H1 (cell line): ENCODE measurements at regions not wholly inside any gene's neighbourhood (a gene's known extent, or its start where the extent isn't known, plus 50 kb on each side); places are given as distances from the start of the nearest gene placed in this dataset.

Source experiments
- CTCF ChIA-PET: fragments of 300-600 bp; sonication (Branson Sonifier 250); formaldehyde crosslinking; loops from one replicate; lab custom pipeline; 2021; ENCODE audit not compliant: partially characterized antibody; lab: Charles Lee
- POLR2A ChIA-PET: fragments of 300-600 bp; sonication (Branson Sonifier 250); formaldehyde crosslinking; loops from one replicate; lab custom pipeline; 2021; ENCODE audit warnings: inconsistent platforms; ENCODE audit not compliant: partially characterized antibody; lab: Charles Lee
- DNase-seq, 2 experiments: peaks; one replicate each; pipeline versions ENCODE4 v3.0.0 to v3.0.0-alpha.2; 2010 to 2022; ENCODE audit warnings: low spot score in 2 of 2, low read depth in 1 of 2, mixed read lengths in 1 of 2
- FAIRE-seq: peaks from 2 replicates; lab custom pipeline; 2011; peaks lifted over from hg19 to GRCh38; lab: Jason Lieb, UNC
- H2AFZ ChIP-seq: 2 replicates; pipeline ENCODE4 v1.8.1; 2012; ENCODE audit warnings: low read length, inconsistent platforms
- H2AK5ac ChIP-seq: 2 replicates; pipeline ENCODE4 v1.6.1; 2013; ENCODE audit warnings: low read depth, low read length
- H2BK120ac ChIP-seq: replicated peaks from 2 replicates; pipeline ENCODE3; 2013; ENCODE audit warnings: low read depth, low read length, inconsistent platforms
- H2BK12ac ChIP-seq: 2 replicates; pipeline ENCODE4 v1.6.1; 2013; ENCODE audit warnings: low read depth, low read length
- H2BK15ac ChIP-seq: 2 replicates; pipeline ENCODE4 v1.6.1; 2013; ENCODE audit warnings: low read length
- H2BK20ac ChIP-seq: 2 replicates; pipeline ENCODE4 v1.6.1; 2013; ENCODE audit warnings: low read length
- H2BK5ac ChIP-seq: 2 replicates; pipeline ENCODE4 v1.6.1; 2013; ENCODE audit warnings: low read depth, low read length
- H3K14ac ChIP-seq: 2 replicates; pipeline ENCODE4 v1.6.1; 2013; ENCODE audit warnings: inconsistent platforms; ENCODE audit not compliant: insufficient read length
- H3K18ac ChIP-seq: 2 replicates; pipeline ENCODE4 v1.6.1; 2013; ENCODE audit warnings: low read length; ENCODE audit errors: extremely low read depth
- H3K23ac ChIP-seq: 2 replicates; pipeline ENCODE4 v1.6.1; 2013; ENCODE audit warnings: inconsistent platforms; ENCODE audit not compliant: insufficient read length
- H3K23me2 ChIP-seq: 2 replicates; pipeline ENCODE4 v1.6.1; 2013; ENCODE audit warnings: low read depth, low read length
- H3K27ac ChIP-seq: 2 replicates; pipeline ENCODE4 v1.6.1; 2011; ENCODE audit warnings: low read depth, low read length, inconsistent platforms
- H3K27me3 ChIP-seq, 4 experiments: replicated peaks in 1 of 4; 1 replicate in 1 of 4; 2 replicates in 3 of 4; pipeline versions ENCODE4 v1.6.1 to v1.8.1; 2011 to 2013; ENCODE audit warnings: low read length in 3 of 4, mild to moderate bottlenecking in 3 of 4, inconsistent platforms in 2 of 4, mixed read lengths in 2 of 4, moderate library complexity in 1 of 4; ENCODE audit not compliant: control insufficient read depth in 3 of 4, insufficient read depth in 3 of 4; ENCODE audit errors: extremely low read depth in 1 of 4
- H3K36me3 ChIP-seq, 4 experiments: 2 replicates each; pipeline versions ENCODE4 v1.6.1 to v1.8.1; 2011 to 2013; ENCODE audit warnings: mild to moderate bottlenecking in 4 of 4, low read length in 3 of 4, moderate library complexity in 2 of 4, control low read depth in 1 of 4, inconsistent platforms in 1 of 4; ENCODE audit not compliant: insufficient read depth in 4 of 4, control insufficient read depth in 2 of 4
- H3K4ac ChIP-seq: replicated peaks from 2 replicates; pipeline ENCODE3; 2013; ENCODE audit warnings: low read length, low read depth, mixed read lengths, inconsistent platforms; ENCODE audit not compliant: insufficient read length
- H3K4me1 ChIP-seq, 4 experiments: replicated peaks in 1 of 4; 1 replicate in 1 of 4; 2 replicates in 3 of 4; pipeline versions ENCODE4 v1.6.1 to v1.8.1; 2011 to 2013; ENCODE audit warnings: low read length in 3 of 4, inconsistent platforms in 2 of 4, mixed read lengths in 1 of 4; ENCODE audit not compliant: insufficient read depth in 4 of 4, control insufficient read depth in 3 of 4
- H3K4me2 ChIP-seq, 2 experiments: 2 replicates each; pipeline versions ENCODE4 v1.6.1 to v1.8.1; 2011 to 2013; ENCODE audit warnings: low read depth in 2 of 2, low read length in 2 of 2, control low read depth in 1 of 2, inconsistent platforms in 1 of 2, mild to moderate bottlenecking in 1 of 2; ENCODE audit not compliant: insufficient read depth in 1 of 2
- H3K4me3 ChIP-seq, 4 experiments: fragments of 200-600, 300-600 bp in 1 of 4; sonication (generic), shearing (Covaris generic), sonication (Bioruptor Twin) in 1 of 4; 2 replicates each; pipeline versions ENCODE4 v1.5.1 to v1.8.1; 2011 to 2016; ENCODE audit warnings: low read length in 4 of 4, low read depth in 3 of 4, control low read depth in 2 of 4, inconsistent platforms in 2 of 4, mild to moderate bottlenecking in 2 of 4, mixed read lengths in 1 of 4, moderate library complexity in 1 of 4; ENCODE audit not compliant: insufficient read depth in 2 of 4; ENCODE audit errors: extremely low read depth in 1 of 4
- H3K56ac ChIP-seq: replicated peaks from 2 replicates; pipeline ENCODE3; 2013; ENCODE audit warnings: low read depth, mild to moderate bottlenecking, mixed read lengths, low read length, inconsistent platforms; ENCODE audit not compliant: insufficient read length
- H3K79me1 ChIP-seq: 2 replicates; pipeline ENCODE4 v1.6.1; 2013; ENCODE audit warnings: low read depth, low read length, control low read depth
- H3K79me2 ChIP-seq, 2 experiments: 2 replicates each; pipeline versions ENCODE4 v1.6.1 to v1.8.1; 2012 to 2013; ENCODE audit warnings: low read length in 2 of 2, mild to moderate bottlenecking in 2 of 2, inconsistent platforms in 1 of 2; ENCODE audit not compliant: insufficient read depth in 2 of 2, control insufficient read depth in 1 of 2
- H3K9ac ChIP-seq, 4 experiments: replicated peaks in 1 of 4; 1 replicate in 1 of 4; 2 replicates in 3 of 4; pipeline versions ENCODE4 v1.6.1 to v1.8.1; 2011 to 2013; ENCODE audit warnings: low read depth in 3 of 4, low read length in 3 of 4, control low read depth in 2 of 4, mild to moderate bottlenecking in 2 of 4, moderate library complexity in 2 of 4, inconsistent platforms in 1 of 4; ENCODE audit errors: extremely low read depth in 1 of 4
- H3K9me3 ChIP-seq, 2 experiments: 2 replicates each; pipeline versions ENCODE4 v1.6.1 to v1.8.1; 2012 to 2013; ENCODE audit warnings: mild to moderate bottlenecking in 2 of 2, moderate library complexity in 2 of 2, control low read depth in 1 of 2, inconsistent platforms in 1 of 2, low read depth in 1 of 2, low read length in 1 of 2, mixed read lengths in 1 of 2; ENCODE audit not compliant: insufficient read depth in 2 of 2
- H4K20me1 ChIP-seq, 2 experiments: replicated peaks in 1 of 2; 2 replicates each; pipeline versions ENCODE3 to v1.8.1; 2011 to 2013; ENCODE audit warnings: inconsistent platforms in 2 of 2, low read length in 2 of 2, mild to moderate bottlenecking in 1 of 2; ENCODE audit not compliant: insufficient read depth in 2 of 2, control insufficient read depth in 1 of 2
- H4K5ac ChIP-seq: 2 replicates; pipeline ENCODE4 v1.6.1; 2013; ENCODE audit warnings: low read length, low read depth, mixed read lengths, inconsistent platforms; ENCODE audit not compliant: insufficient read length
- H4K8ac ChIP-seq: 2 replicates; pipeline ENCODE4 v1.8.0; 2013; ENCODE audit warnings: mild to moderate bottlenecking, moderate library complexity, low read length, inconsistent platforms; ENCODE audit not compliant: insufficient read depth; ENCODE audit errors: extremely low read depth
- H4K91ac ChIP-seq: replicated peaks from 2 replicates; pipeline ENCODE3; 2013; ENCODE audit warnings: low read length, mixed read lengths, inconsistent platforms; ENCODE audit not compliant: insufficient read length
- CHD1 ChIP-seq: IDR thresholded peaks from 2 replicates; pipeline ENCODE4 v1.6.1; 2012; ENCODE audit warnings: low read depth, low read length, improper control_type of control experiment
- FOSL1 ChIP-seq: IDR thresholded peaks from 2 replicates; pipeline ENCODE4 v1.6.1; 2011; ENCODE audit warnings: mild to moderate bottlenecking, low read depth, low read length, moderate library complexity; ENCODE audit not compliant: insufficient read depth
- GTF2F1 ChIP-seq: IDR thresholded peaks from 2 replicates; pipeline ENCODE4 v1.6.1; 2012; ENCODE audit warnings: low read depth, low read length, improper control_type of control experiment, borderline replicate concordance
- KDM4A ChIP-seq: IDR thresholded peaks from one replicate; pipeline ENCODE4 v1.7.1; 2012; ENCODE audit warnings: low read depth, mild to moderate bottlenecking, moderate library complexity, low read length, inconsistent platforms; ENCODE audit not compliant: severe bottlenecking
- MAX ChIP-seq: IDR thresholded peaks from 2 replicates; pipeline ENCODE4 v1.6.1; 2012; ENCODE audit warnings: inconsistent platforms
- POLR2AphosphoS5 ChIP-seq: IDR thresholded peaks from 2 replicates; pipeline ENCODE4 v1.6.1; 2011; ENCODE audit warnings: low read depth, low read length
- RFX5 ChIP-seq: IDR thresholded peaks from 2 replicates; pipeline ENCODE4 v1.6.1; 2011; ENCODE audit warnings: low read depth, low read length, improper control_type of control experiment, borderline replicate concordance
- USF2 ChIP-seq: IDR thresholded peaks from 2 replicates; pipeline ENCODE4 v1.6.1; 2011; ENCODE audit warnings: low read length, improper control_type of control experiment
- YY1 ChIP-seq: IDR thresholded peaks from 2 replicates; pipeline ENCODE4 v1.6.1; 2011; ENCODE audit warnings: low read depth, mild to moderate bottlenecking, low read length
- WGBS, 2 experiments: shearing (Covaris generic) in 1 of 2; methylation state at CpG; one replicate each; pipeline versions ENCODE4 v1.1.6 to v1.1.7; 2013 to 2015; ENCODE audit warnings: low lambda C conversion rate in 2 of 2, mixed read lengths in 2 of 2, inconsistent platforms in 1 of 2, low coverage in 1 of 2, missing lambda C conversion rate in 1 of 2; ENCODE audit not compliant: insufficient replicate concordance in 2 of 2, insufficient coverage in 1 of 2, insufficient read length in 1 of 2; ENCODE audit errors: extremely low coverage in 1 of 2, missing lambda C conversion rate in 1 of 2; 5-methylcytosine and 5-hydroxymethylcytosine counted together

DNA sequence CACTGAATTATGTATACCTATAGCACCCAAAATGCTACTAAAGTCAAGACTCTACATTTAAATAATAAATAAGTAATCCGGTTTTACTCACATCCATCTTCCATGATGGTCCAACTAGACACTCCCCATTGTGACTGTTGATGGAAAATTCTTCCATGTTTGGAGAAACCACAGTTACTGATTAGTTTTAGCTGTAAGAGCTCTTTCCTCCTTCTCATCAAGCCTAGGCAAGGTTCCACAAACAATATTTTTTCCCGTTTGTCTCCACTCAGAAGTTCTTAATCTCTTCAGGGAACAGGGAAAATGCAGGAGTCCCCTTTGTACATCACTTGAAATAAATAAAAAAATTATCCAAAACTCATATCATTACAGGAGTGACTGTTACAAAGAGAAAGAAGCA lies 70.7 kb upstream of the EDNRB start:
- no peaks in the 10 kb centered on the region for H3K9me3 ChIP-seq
- no peak overlapping the region for H3K18ac ChIP-seq
- no peak overlapping the region for H4K5ac ChIP-seq
- no peak overlapping the region for H3K56ac ChIP-seq
- H3K36me3 ChIP-seq: no peaks in the 10 kb centered on the region
- 0 out of 7 replicates have a peak, but pooled peaks cover 0 to 2% (median 0%) of the 10 kb centered on the region in 4 experiments for H3K4me1 ChIP-seq
- no peak overlapping the region for H3K4me3 ChIP-seq
- FAIRE-seq (no peak), DNase-seq (no peak)
- POLR2A ChIA-PET: no interaction called here
- no peak overlapping the region for H2AK5ac ChIP-seq
- no peak overlapping the region for H3K4ac ChIP-seq
- no peaks in the 10 kb centered on the region for H3K79me2 ChIP-seq
- H2BK12ac ChIP-seq: no peak overlapping the region
- WGBS, 2 experiments: 73% methylated on average over 2 of the region's 2 CpGs; no CpG with 5 or more reads in 1 of the 2 experiments
- no peak overlapping the region for H3K14ac ChIP-seq
- no peak overlapping the region for H2BK5ac ChIP-seq
- H4K20me1 ChIP-seq: no peaks in the 10 kb centered on the region
- no peak overlapping the region for H3K9ac ChIP-seq
- no peaks in the 10 kb centered on the region for H3K27me3 ChIP-seq
- no peak overlapping the region for H2BK120ac ChIP-seq
- H3K4me2 ChIP-seq: no peak overlapping the region
- TF ChIP-seq FOSL1: no peak
- TF ChIP-seq RFX5: no peak
- TF ChIP-seq YY1: no peak
- TF ChIP-seq MAX: no peak
- no peak for TF ChIP-seq KDM4A
- no peak for TF ChIP-seq GTF2F1
- TF ChIP-seq USF2: no peak
- TF ChIP-seq POLR2AphosphoS5: no peak
- TF ChIP-seq CHD1: no peak
- H4K91ac ChIP-seq: no peak overlapping the region
- no peak overlapping the region for H2AFZ ChIP-seq
- CTCF ChIA-PET: no interaction called here
- H3K27ac ChIP-seq: no peak overlapping the region
- no peak overlapping the region for H3K23ac ChIP-seq
- H3K23me2 ChIP-seq: no peaks in the 10 kb centered on the region
- no peak overlapping the region for H2BK15ac ChIP-seq
- H4K8ac ChIP-seq: no peak overlapping the region
- no peak overlapping the region for H2BK20ac ChIP-seq
- no peaks in the 10 kb centered on the region for H3K79me1 ChIP-seq
